NB4 (cell line): ENCODE measurements at regions not wholly inside any gene's neighbourhood (a gene's known extent, or its start where the extent isn't known, plus 50 kb on each side); places are given as distances from the start of the nearest gene placed in this dataset.

Experiments
- DNase-seq: peaks from one replicate; pipeline ENCODE4 v3.0.0; 2010; ENCODE audit warnings: low read depth
- H3K4me3 ChIP-seq: one replicate; pipeline ENCODE4 v1.5.1; 2011; ENCODE audit warnings: mild to moderate bottlenecking, low read depth, low read length, moderate library complexity
- MYC ChIP-seq: IDR thresholded peaks from 2 replicates; pipeline ENCODE4 v1.6.1; 2011; ENCODE audit warnings: low read depth, low read length
- POLR2A ChIP-seq: IDR thresholded peaks from 2 replicates; pipeline ENCODE4 v1.6.1; 2011; ENCODE audit warnings: mild to moderate bottlenecking; ENCODE audit not compliant: insufficient read length; ENCODE audit errors: extremely low read depth
- TF ChIP-seq, protein P1 (sequence below): IDR thresholded peaks from one replicate; pipeline ENCODE4 v1.5.1; 2012; ENCODE audit warnings: low read depth, low read length
- TF ChIP-seq, protein P2 (sequence below): IDR thresholded peaks from 2 replicates; pipeline ENCODE4 v1.6.1; 2011; ENCODE audit warnings: low read depth, low read length

DNA sequence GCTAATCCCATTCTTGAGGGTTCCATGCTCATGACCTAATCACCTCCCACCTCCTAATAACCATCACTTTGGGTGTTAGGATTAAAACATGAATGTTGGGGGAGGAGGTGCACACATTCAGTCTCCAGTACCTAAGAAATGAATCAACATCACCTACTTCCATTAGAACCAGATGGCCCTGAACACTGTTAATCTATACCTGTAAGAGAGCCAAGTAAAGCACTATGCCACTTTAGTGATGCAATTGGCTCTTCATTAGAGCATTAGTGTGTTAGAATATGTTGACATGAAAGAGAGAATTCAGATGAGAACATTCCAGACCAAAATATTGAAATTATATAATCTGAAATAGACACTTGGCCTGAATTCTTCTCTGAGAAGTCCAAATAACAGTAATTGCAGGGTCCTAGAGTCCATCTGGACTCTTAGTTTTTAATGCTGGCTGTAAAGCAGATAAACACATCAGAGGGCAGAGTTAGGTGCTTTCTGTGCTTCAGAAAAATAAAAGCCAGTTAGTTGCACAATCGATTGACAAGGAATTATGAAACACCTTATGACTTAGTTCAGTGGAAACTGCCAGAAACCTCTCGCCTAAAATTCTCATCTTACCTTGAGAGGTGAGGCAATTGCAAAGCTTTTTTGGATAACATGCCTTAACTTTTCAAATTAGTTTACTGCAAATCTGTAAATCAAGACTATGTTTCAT, 923.7 kb downstream of the SLC4A3 start:
- TF ChIP-seq, protein P1, sequence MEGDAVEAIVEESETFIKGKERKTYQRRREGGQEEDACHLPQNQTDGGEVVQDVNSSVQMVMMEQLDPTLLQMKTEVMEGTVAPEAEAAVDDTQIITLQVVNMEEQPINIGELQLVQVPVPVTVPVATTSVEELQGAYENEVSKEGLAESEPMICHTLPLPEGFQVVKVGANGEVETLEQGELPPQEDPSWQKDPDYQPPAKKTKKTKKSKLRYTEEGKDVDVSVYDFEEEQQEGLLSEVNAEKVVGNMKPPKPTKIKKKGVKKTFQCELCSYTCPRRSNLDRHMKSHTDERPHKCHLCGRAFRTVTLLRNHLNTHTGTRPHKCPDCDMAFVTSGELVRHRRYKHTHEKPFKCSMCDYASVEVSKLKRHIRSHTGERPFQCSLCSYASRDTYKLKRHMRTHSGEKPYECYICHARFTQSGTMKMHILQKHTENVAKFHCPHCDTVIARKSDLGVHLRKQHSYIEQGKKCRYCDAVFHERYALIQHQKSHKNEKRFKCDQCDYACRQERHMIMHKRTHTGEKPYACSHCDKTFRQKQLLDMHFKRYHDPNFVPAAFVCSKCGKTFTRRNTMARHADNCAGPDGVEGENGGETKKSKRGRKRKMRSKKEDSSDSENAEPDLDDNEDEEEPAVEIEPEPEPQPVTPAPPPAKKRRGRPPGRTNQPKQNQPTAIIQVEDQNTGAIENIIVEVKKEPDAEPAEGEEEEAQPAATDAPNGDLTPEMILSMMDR: no peak
- TF ChIP-seq, protein P2, sequence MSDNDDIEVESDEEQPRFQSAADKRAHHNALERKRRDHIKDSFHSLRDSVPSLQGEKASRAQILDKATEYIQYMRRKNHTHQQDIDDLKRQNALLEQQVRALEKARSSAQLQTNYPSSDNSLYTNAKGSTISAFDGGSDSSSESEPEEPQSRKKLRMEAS: no peak
- TF ChIP-seq MYC (no peak), POLR2A (no peak)
- DNase-seq: no peak
- H3K4me3 ChIP-seq: no peak overlapping the region

DNA sequence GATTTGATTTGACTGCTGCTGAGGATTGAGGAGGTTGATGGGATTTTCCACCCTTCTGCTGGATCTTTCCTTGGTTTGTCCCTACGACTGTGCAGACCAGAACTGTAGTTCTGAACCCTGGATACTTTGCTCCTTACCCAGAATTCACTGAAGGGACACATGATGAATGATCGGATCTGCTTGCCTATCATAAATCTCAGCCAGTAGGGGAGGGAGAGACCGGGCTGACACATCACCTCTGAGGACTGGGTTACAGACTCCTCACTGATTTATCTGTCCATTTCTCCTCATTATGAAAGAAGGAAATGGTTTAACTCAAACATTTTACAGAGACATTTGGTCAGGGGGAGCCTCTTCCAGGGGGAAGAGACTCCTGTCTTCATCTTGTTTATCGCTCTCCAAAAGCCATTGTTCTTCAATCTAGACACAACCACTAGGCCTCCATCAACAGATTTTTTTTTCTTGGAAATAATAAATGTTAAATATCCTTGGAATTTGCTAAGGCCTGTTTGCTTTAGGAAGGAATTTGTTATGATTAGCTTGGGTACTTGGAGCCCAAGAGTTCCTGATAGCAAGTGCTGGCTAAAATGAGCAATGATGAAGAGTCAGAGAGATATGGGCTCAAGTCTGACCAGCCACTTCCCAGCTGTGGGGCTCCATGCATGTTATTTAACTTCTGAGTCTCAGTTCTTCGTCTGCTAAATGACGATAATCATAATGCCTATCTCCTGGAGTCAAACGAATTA, 925.5 kb downstream of the SLC4A3 start:
- TF ChIP-seq, protein P1: no peak
- TF ChIP-seq POLR2A: no peak
- no peak for TF ChIP-seq MYC
- TF ChIP-seq, protein P2: no peak
- no peak overlapping the region for H3K4me3 ChIP-seq
- DNase-seq: no peak

DNA sequence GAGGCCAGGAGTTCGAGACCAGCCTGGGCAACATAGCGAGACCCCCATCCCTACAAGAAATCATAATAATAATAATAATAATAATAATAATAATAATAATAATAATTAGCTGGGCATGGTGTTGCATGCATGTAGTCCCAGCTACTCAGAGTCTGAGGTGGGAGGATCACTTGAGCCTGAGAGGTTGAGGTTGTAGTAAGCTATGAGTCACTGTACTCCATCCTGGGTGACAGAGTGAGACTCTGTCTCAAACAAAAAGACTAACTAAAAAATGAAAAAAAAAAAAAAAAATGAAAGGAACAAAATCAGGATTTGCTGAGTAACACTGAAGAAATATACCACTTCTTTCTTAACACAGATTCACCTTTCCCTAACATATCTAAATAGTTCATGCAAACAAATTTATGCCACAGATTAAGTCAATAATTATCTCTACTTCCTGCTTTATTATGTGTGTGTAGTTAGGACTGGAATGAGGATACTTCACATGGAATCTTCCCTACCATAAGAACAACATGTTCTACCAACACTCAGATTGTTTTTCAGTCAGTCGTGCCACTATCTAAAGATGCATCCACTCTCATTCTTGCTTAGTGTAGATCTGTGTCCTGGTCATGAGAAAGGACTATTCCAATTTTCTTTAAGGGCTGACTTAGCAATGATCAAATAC, 928.7 kb downstream of the SLC4A3 start:
- DNase-seq: no peak
- no peak overlapping the region for H3K4me3 ChIP-seq
- no peak for TF ChIP-seq POLR2A
- no peak for TF ChIP-seq MYC
- TF ChIP-seq, protein P1: no peak
- TF ChIP-seq, protein P2: no peak

DNA sequence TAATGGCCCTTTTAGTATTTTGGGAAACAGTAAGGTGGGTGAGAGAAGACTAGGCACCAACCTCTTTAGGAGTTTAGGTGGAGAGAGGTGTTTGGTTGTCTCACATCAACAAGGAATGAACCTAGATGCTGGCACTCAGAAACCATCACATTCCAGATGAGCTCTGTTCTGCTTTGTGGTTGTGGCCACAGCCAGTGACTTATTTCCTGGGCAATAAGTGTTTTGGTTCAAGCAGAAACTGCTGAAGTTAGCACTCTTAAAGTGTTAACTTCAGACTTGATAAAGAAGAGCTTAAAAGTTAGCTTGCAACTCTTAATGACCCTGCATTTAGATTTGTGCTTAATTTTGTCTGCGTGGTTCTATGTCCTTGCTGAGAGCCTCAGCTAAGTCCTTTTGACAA, 929.2 kb downstream of the SLC4A3 start:
- H3K4me3 ChIP-seq: no peak overlapping the region
- TF ChIP-seq POLR2A (no peak), MYC (no peak)
- TF ChIP-seq, protein P2: no peak
- DNase-seq: peak; percentile 6

DNA sequence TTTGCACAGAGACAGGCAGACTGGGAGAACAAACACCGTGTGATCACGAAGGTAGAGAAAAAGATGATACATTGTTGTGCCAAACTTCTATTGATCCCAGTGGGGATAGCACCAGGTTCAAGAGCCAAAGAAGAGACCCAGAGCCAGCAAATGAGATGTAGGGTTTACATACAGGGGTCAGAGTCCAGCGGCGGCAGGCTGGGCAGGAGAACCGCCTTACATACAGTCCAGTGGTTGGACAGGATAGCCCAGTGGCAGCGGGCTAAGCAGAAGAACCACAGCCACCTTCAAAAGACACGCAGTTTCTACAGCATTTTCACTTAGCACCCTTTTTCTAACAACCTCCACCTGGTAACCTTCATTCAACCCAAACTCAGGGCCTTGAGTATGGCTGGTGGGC, 932.8 kb downstream of the SLC4A3 start:
- no peak overlapping the region for H3K4me3 ChIP-seq
- no peak for DNase-seq
- TF ChIP-seq, protein P2: no peak
- TF ChIP-seq, protein P1: no peak
- TF ChIP-seq POLR2A: no peak
- no peak for TF ChIP-seq MYC

DNA sequence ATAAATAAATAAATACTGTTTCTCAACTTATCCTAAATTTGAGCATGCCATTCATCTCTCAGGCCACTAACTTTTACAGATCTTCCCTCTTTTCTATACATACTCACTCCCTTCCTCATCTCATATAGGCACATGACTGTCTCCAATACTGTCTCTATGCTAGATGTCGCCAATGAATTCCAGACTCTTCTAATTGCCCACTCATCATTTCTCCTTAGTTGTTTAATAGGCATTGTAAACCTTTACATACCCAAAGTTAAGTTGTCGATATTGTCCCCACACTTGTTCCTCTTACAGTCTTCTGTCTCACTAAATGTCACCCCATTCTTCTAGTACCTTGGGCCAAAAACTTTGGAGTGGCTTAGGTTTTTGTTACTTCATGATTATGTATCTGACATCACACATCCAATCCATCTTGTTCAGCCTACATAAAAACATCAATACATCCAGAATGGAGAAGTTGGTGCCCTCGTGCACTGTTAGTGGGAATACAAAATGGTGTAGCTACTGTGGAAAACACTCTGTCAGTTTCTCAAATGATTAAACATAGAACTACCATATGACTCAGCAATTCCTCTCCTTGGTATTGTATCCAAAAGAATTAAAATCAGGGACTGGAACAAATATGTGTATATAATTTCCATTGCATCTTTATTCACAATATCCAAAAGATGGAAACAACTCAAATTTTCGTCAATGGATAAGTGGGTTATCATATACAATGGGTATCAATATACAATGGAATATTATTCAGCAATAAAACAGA, 935.1 kb downstream of the SLC4A3 start:
- no peak for DNase-seq

More for the DNA sequence above, 935.1 kb downstream of the SLC4A3 start:
- H3K4me3 ChIP-seq: no peak overlapping the region
- TF ChIP-seq, protein P2: no peak
- TF ChIP-seq, protein P1: no peak
- TF ChIP-seq MYC (no peak), POLR2A (no peak)
